HG03108 (cell line): ENCODE measurements at regions not wholly inside any gene's neighbourhood (a gene's known extent, or its start where the extent isn't known, plus 50 kb on each side); places are given as distances from the start of the nearest gene placed in this dataset.

ENCODE experiments used
- ATAC-seq: cut with Tn5 transposase; IDR thresholded peaks from one replicate; pipeline ENCODE4 v1.9.1; 2021; ENCODE audit warnings: moderate library complexity; ENCODE audit not compliant: unreplicated experiment

DNA sequence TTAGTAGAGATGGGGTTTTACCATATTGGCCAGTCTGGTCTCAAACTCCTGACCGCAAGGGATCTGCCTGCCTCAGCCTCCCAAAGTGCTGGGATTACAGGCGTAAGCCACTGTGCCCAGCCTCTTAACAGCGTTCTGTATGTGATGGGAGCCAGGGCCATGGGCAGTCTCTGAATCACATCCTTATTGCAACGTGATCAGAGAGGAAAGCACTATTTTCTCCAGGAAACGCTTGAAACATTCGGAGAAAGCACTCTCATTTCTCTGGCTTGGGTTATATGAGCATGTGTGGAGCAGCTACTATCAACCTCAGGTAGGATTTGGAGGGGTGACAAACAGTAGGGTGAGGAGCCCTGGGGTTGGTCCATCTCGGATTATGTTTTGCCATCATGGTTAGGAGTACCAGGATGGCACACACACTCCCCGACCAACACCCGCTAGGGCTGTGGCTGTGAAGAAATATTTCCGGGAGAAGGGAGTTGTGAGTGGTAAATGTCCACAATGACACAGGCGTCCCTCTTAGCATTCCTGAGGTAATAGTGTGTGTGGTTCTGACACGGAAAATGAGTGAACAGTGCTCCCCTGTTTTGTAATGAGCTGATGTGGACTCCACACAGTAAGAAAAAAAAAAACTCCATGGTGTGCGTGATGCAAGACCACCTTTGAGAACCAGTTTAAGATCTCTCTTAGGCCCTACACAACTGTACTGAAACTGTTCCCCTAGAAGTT, 406.2 kb upstream of the ZNF608 start:
- ATAC-seq = no peak

DNA sequence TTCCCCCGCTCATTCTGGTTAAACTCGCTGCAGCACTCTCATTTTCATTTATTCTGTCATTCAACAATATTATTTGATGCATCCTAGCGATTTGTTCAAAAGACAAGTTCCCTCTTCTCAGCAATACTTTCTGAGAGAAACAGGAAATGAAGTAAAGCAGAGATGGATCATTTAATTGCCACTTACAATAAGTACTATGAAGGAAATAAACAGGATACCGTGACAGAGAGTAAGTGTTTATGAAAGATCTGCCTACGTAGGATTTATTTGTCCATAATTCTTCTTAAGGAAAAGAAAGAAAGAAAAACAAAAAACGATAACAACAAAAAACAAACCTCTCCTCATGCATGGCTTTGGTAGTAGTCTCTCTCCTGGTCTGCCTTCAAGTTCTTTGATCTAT, 406.8 kb upstream of the ZNF608 start:
- no peak for ATAC-seq

DNA sequence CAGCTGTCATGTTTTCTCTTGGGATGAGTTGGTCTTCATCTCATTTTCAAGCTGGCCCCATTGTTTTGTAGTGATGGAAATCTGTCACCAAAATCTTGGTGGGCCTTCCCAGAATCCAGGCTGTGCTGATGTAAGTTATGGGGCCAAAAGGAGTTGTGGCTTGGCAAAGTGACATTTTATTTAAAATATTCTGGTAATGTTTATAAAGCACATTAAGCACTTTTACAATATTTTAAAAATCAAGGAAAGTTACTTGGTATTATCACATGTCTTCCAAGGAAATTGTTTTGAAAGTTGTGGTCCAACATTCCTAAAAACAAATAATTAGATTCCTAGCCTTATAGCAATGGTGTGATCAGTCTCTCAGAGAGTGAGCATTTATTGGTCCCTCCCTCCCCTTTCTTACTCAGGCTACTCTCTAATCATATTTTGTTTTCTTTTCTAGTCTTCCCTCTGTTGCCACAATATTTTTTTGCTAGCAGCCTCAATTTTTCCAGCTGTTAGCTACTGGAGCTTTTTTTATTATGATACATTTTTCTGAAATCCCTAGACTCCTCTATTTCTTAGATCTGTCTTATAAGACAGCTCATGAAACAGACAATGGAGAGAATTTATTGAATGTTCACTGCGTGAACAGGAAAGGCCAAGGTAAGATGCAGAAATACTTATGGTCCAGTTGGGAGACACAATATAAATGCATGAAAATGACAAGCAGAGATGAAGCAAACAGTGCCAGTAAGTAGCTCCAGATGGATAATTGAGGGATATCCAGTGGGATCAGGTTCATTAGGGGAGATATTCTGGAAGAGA, 408.1 kb upstream of the ZNF608 start:
- no peak for ATAC-seq

DNA sequence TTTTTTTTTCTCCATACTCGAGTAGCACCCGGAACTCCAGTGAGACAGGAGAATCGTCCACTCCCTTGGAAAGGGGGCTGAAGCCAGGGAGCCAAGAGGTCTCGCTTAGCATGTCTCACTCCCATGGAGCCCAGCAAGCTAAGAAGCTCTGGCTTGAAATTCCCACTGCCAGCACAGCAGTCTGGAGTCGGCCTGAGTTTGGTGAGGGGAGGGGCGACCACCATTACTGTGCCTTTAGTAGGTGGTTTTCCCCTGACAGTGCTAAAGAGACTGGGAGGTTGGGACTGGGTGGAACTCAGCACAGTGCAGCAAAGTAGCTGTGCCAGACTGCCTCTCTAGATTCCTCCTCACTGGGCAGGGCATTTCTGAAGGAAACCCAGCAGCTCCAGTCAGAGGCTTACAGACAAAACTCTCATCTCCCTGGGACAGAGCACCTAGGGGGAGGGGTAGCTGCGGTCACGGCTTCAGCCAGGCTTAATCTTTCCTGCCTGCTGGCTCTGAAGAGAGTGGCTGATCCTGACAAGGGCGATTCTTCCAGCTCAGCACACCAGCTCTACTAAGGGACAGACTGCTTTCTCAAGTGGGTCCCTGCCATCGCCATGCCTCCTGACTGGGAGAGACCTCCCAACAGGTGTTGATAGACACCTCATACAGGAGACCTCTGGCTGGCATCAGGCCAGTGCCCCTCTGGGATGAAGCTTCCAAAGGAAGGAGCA, 414.5 kb upstream of the ZNF608 start:
- no peak for ATAC-seq

DNA sequence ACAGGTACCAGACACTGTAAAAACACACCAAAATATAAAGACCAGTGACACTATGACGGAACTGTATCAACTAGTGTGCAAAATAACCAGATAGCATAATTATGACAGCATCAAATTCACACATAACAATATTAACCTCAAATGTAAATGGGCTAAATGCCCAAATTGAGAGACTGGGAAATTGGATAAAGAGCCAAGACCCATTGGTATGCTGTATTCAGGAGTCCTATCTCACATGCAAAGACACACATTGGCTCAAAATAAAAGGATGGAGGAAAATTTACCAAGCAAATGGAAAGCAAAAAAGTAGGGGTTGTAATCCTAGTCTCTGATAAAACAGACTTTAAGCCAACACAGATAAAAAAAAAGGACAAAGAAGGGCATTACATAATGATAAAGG, 416.3 kb upstream of the ZNF608 start:
- no peak for ATAC-seq

DNA sequence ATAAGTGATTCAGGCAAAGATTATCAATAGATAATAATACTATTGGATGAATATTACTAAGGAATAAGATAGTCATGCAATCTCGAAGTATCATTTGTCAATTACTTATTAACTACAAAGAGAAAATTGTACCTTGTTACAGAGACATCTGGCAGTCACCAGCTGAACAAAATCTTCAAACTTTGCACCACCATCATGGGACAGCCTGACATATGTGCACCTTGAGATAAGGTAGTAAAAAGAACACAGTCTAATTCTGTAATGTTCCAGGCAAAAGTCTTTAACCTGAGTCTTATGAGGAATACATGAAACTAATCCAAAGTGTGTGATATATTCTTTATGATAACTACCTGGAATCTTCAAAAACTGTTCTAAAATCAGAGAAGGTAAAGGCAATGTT, 423.0 kb upstream of the ZNF608 start:
- no peak for ATAC-seq

DNA sequence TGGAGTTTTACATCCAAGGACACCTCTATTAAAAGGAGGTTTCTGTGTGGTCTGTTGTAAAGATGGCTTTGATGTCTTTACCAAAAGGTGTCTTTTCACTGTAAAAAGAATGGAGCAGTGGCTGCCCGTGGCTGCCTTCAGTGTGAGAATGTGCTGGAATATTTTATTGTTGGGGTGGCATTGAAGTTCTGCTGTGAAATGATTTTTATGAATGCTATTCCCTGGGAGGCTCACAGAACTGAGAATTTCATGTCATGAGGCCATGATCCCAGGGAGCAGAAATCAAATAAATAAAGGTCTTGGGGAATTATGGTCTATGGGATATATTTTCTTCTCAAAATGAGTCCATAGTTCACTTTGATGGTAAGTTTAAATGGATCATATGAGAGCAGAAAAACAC, 425.2 kb upstream of the ZNF608 start:
- no peak for ATAC-seq

DNA sequence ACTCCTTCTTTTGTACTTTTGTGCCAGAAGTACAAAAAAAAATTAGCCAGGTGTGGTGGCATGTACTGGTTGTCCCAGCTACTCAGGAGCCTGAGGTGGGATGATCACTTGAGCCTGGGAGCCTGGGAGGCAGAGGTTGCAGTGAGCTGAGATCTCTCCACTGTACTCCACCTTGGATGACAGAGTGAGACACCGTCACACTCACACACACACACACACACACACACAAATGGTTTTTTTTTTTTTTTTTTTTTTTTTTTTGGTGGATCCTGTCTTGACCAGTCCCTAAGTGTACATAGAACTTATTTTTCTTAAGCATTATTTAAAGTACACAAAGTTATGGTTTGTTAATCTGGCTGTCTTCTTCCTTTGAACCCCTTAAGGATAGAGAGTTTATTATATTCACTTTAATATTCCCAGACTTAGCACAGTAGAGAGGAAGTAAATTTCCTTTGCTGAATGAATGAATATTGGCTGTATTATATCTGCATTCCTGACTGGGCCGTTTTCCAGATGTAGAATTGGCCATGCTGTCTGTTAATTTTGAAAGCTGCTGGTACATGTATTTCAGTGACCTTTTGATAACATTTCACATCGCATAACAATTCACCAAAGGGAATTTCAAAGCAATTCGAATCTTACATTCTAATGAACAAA, 429.0 kb upstream of the ZNF608 start:
- no peak for ATAC-seq

DNA sequence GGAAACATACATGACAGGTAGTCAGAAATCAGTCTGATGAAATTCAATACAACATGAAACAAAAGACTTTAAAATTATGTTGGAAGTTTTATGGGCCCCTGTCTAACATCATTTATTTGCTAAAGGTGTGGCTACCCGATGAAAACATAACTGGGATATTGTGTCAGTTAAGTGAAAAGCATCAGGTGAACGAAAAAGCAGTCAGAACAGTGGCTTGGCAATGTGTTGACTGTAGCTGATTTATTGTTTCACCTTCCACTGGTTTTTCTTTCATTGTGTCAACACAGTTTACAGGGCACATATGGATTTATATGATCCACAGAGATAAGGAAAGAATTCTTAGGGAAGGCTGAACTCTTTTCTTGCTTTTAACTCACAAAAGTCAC, 429.6 kb upstream of the ZNF608 start:
- ATAC-seq = no peak

DNA sequence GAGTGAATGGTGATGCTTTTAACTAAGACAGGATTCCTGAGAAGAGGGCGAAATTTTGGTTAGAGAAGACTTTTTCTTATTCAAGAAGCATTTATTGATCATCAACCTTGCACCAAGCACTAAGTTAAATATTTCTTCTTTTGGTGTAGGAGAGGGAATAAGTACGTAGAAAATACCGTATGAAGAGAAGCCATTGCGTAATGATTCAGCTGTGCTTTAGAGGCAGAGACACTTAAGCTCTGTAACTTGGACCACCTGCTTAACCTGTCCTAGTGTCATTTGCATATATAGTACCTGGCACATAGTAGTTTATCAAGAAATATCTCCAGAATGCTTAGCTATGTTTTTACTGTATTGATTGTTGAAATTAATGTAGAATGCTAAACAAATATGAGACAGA, 430.9 kb upstream of the ZNF608 start:
- no peak for ATAC-seq

DNA sequence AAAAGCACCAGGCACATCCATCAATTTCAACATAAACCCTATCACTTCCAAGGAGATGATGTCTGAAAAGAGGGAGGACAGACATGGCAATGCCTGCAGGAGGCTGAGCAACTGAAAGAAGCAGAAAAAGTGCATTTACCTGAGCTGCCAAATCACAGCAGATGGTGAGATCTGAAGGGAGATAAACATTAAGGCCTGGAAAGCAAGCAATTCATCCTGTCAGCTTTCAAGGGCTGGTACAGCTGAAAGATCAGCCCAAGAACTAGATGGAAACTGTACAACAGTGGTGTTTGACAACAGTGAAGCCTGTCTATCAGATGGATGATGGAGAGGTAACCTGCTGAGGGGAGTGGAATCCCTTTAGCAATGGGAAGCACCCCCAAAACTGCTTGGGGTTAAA, 433.2 kb upstream of the ZNF608 start:
- ATAC-seq = no peak

DNA sequence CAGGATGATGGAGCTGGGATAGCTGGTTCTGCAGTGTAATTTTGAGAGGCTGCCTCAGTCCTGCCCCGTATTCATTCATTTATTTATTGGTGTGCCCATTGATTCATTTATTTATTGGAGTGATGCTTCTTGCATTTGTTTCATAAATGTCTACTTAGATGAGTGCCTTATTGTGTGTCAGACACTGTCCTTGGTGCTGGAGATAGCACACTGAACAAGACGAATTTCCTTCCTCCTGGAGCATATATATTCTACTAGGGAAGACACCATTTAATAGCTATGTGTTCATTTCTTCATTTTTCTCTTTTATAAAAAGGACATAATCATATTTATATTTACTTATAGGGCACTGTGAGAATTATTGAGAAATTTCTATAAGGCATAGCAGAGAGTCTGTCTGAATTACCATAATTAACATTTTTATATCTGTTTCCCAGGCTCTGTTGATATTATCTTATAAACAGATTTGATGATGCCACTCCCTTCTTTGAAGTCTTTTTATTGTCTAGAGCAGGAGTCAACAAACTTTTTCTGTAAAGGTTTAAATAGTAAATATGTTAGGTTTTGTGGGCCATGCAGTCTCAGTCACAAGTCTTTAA, 433.9 kb upstream of the ZNF608 start:
- no peak for ATAC-seq

DNA sequence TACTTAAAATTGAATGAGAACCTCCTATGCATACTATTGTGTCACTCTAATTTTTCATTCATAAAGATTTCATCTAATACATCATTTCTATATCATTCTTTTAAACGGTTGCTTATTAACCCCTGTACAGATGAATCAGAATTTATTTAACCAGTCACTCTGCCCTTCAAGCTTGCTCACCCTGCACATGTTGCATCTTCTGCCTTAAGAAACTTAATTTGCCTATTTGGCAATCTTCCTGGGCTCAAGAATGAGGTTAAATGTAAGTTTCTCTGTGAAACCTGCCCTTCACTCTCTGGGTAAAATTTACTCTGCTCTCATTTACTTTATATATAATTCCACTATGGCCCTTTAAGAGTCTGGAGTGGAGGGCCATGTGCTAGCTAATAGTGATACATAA, 434.7 kb upstream of the ZNF608 start:
- ATAC-seq = no peak

DNA sequence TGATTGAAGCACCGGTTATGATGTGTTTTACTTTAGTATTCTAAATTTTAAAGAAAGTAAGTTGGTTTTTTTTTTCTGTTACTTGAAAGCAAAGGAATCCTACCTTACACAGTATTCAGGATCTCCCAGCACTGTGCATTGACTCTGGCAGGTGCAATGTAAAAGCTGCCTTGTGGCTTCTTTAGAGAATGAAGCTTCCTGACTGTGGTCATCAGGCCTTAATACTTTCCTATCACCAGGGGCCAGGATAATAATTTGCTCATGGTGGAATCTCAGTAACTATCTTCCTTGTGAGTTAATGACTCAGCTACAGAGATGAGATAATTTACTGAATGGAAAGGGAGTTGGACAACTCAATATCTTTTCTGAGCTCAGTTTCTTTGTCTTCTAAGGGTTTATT, 435.5 kb upstream of the ZNF608 start:
- no peak for ATAC-seq

DNA sequence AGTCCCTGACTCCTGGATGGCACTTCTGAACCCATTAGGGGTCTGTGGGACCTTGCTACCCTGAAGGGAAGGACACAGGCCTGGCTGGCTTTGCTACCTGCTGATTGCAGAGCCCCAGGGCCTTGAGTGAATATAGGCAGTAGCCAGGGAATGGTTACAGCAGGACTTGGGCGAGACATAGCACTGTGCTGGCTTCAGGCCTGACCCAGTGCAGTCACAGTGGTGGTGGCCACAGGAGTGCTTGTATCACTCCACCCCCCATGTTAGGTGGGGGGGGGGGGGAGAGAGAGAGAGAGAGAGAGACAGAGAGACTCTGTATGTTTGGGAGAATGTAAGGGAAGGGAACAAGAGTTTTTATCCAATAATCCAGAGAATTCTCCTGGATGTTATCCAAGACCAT, 439.3 kb upstream of the ZNF608 start:
- no peak for ATAC-seq

DNA sequence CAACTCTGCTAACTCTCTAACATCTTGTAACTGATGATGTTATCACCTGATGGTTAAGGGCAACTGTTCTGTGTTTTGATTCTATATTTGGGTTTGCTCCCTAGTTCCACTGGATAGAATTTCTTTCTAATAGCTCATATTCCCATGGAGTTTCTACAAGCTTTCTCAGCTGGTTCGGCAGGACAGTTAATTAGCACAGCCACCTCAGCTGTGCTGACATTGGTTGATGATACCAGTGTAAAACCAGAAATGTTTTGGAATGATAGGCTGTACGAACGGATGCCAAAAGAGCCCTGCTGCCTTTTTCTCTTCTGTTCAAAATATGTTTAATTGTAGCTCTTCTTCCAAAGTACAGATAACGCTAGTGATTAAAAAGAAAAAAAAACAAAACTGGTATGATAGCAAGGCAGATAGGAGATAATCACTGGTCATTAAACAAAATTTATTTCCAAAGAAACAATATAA, 440.5 kb upstream of the ZNF608 start:
- no peak for ATAC-seq

DNA sequence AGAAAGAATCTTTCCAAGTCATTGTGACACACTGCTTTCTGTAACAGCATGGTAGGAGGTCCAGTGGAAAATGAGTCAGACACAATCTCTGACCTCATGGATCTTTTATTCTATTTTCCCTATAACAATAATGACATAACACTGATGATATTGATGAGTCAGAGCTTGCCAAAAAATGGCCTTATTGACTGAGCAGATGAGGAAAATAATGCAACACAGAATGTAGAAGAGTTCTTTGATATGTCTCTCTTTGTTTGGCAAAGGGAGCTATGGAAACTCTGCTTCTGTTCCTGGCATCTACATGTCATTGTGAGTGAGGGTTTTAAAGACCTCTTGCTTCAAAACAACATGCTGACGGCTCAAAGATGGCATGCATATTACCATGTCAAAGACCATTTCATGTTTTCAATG, 443.1 kb upstream of the ZNF608 start:
- ATAC-seq = no peak

DNA sequence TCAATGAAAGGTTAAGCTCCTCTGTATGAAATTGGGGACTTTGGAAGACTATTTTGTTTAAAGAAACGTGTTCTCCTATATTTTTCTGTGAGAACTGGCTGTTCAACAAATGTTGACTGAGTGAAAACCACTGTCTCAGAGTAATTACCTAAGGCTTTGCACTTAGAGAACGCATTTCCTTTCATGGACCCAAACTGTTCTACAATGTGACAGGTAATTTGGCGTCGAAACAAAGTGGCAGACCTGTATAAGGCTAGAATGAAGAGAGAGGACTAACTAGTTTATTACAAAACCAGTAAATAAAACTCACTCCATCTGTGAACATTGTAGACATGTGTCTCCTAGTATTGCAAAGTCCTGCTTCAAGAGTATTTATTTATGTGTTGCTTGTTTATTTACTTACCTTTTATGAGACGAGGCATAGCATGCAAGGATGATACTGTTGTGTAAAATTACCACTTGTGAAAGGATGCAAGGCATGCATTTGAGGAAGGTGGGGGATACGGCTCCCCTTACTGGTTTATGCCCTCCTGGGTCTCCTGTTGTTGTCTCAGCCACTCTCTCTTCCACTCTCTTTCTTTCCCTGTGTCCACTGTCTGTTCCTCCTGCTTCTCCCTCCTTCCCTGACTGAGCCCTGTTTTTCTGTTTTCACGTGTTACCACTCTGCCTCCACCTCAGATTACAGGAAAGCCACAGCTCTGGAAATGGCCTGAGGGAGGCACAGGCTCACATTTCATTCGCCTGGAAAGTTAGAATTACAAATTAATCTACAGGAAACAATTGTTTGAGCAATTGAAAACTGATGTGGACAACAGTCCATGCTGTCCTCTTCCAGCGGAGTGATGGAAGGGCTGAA, 444.0 kb upstream of the ZNF608 start:
- ATAC-seq = no peak

DNA sequence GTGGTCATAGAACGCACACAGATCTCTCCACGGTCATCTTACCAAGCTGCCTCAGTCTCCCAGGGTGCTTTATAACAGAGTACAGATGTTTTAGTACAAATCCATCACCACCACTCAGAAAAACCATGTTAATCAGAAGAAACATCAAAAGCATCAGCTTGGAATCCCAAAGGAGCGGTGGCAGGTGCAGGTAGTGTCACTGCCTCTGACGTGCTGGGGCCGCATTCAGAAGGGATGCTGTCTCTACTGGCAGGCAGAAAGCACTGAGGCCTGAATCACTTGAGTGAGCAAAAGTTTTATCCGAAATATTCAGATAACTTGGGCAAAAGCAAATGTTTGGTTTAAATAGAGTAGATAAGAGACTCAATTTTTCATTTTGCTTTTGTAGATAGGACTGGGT, 448.4 kb upstream of the ZNF608 start:
- no peak for ATAC-seq

DNA sequence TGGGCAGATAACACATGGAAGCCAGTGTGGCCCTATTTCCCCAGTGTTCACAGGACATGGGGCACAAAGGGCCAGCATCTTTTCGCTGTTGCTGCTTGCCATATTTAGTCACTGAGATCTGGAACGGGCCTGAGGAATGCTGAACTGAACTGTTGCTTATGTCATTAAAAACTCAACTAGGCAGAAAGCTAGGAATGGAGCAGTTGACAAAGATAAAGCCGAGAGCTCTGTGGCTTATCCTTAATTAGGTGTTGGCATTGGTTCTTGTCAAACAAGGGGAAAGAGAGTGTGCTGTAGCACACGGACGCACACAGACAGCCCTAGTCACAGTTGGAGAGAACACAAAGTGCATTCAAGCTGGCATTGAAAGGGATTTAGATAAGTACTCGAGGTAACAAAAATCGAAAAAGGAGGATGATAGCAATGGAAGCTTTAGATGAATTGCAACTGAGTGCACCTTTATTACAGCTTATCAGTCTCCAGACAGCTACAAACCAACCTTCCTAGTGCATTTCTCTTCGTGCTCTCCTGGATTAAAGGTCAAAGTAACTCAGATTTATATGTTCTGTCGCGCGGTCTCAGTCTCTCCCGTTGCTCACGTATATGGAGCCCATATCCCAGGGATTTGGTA, 450.2 kb upstream of the ZNF608 start:
- ATAC-seq = no peak
